ENCODE measurements at regions not wholly inside any gene's neighbourhood (a gene's known extent, or its start where the extent isn't known, plus 50 kb on each side); places are given as distances from the start of the nearest gene placed in this dataset.

DNA sequence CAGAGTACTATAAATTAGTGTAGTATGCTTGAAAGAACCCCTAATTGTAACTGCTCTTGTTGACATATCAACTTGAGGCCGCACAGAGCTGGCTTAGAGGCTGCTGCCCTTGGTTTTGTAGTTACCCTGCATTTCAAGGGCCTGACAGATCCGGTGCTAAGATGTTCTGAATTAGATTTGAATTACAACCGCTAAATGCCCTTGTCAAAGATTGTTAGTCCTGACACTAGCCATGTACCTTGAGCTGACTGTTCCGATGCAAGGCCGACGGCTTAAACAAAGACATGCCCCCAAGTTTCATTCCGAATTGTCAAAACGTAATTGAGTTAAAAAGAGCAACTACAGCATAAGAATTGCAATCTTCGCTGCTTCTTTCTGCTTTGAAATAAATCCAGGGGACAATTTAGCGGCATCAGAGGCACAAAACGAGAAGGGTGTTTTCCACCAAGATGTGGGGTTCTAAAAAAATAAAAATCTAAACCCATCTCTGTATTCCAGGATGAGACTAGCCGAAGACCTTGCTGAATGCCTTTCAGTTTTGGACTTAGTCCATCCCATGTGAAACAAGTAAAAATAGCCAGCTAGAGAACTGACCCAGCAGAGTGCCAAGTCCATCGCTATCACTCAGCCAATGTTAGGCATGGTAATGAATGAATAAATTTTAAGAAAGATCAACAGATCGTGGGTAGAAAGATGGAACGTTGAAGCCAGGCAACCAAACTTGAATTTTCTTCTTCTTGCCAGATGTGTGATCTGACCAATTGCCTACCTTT is 148.7 kb downstream of the DICER1 start:
- Histone ChIP-seq H3K36me3 (ENCODE audit: control insufficient read depth in 2 of 3, insufficient read depth in 3 of 3, low read length in 3 of 3) (no peaks in the 10 kb centered on the region), H3K27ac (ENCODE audit: low read depth in 2 of 2, low read length in 2 of 2) (no peak overlapping the region), H3K4me1 (ENCODE audit: control insufficient read depth in 2 of 3, insufficient read depth in 2 of 3, low read depth in 1 of 3, low read length in 3 of 3) (peaks cover 0 to 7% (median 2%) of the 10 kb centered on the region in 3 donors), H3K4me3 (ENCODE audit: low read length in 3 of 3) (no peak overlapping the region), H3K27me3 (ENCODE audit: control insufficient read depth, insufficient read depth, low read length) (no peaks in the 10 kb centered on the region), H3K9ac (ENCODE audit: low read length in 3 of 3) (no peak overlapping the region), H3K9me3 (ENCODE audit: control insufficient read depth in 2 of 3, insufficient read depth in 1 of 3, low read length in 3 of 3) (no peaks in the 10 kb centered on the region)
- DNase-seq, result peak in 1 of 5 donors; percentile 21
- no peak for FAIRE-seq
- TF ChIP-seq, protein P1, sequence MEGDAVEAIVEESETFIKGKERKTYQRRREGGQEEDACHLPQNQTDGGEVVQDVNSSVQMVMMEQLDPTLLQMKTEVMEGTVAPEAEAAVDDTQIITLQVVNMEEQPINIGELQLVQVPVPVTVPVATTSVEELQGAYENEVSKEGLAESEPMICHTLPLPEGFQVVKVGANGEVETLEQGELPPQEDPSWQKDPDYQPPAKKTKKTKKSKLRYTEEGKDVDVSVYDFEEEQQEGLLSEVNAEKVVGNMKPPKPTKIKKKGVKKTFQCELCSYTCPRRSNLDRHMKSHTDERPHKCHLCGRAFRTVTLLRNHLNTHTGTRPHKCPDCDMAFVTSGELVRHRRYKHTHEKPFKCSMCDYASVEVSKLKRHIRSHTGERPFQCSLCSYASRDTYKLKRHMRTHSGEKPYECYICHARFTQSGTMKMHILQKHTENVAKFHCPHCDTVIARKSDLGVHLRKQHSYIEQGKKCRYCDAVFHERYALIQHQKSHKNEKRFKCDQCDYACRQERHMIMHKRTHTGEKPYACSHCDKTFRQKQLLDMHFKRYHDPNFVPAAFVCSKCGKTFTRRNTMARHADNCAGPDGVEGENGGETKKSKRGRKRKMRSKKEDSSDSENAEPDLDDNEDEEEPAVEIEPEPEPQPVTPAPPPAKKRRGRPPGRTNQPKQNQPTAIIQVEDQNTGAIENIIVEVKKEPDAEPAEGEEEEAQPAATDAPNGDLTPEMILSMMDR (IDR thresholded peaks at IDR 0.05; ENCODE audit: borderline replicate concordance, extremely low read depth, insufficient read depth), result no peak
- intact Hi-C loops (cut with DNase I), result no loop called here

DNA sequence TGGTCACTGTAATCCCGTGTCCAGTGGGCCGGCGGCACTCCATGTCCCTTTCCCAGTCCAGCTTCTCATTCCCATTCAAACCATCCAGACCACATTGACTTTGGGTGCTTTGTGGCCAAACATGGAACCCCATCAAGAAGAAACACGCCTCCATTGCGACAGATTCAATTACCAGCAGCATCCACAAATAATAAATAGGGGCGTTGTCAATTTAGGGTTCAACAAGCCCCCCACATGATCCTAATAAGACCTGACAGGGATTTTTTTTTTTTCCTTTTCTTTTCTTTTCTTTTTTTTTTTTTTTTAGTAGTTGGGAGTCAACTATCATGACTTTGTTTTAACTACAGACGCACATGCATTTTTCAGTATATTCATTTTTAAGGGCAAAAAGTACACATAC is 149.4 kb downstream of the DICER1 start:
- H3K36me3 ChIP-seq (ENCODE audit: control insufficient read depth in 2 of 3, insufficient read depth in 3 of 3, low read length in 3 of 3), result no peaks in the 10 kb centered on the region
- TF ChIP-seq, protein P1 (IDR thresholded peaks at IDR 0.05; ENCODE audit: borderline replicate concordance, extremely low read depth, insufficient read depth), result no peak
- FAIRE-seq (no peak), DNase-seq (no peak)
- no peak overlapping the region for H3K9ac ChIP-seq (ENCODE audit: low read length in 3 of 3)
- H3K9me3 ChIP-seq (ENCODE audit: control insufficient read depth in 2 of 3, insufficient read depth in 1 of 3, low read length in 3 of 3), result no peaks in the 10 kb centered on the region
- no peak overlapping the region for H3K27ac ChIP-seq (ENCODE audit: low read depth in 2 of 2, low read length in 2 of 2)
- intact Hi-C loops (cut with DNase I), result no loop called here
- H3K4me3 ChIP-seq (ENCODE audit: low read length in 3 of 3), result no peak overlapping the region
- H3K27me3 ChIP-seq (ENCODE audit: control insufficient read depth, insufficient read depth, low read length), result no peaks in the 10 kb centered on the region
- peaks cover 0 to 7% (median 2%) of the 10 kb centered on the region in 3 donors for H3K4me1 ChIP-seq (ENCODE audit: control insufficient read depth in 2 of 3, insufficient read depth in 2 of 3, low read depth in 1 of 3, low read length in 3 of 3)

DNA sequence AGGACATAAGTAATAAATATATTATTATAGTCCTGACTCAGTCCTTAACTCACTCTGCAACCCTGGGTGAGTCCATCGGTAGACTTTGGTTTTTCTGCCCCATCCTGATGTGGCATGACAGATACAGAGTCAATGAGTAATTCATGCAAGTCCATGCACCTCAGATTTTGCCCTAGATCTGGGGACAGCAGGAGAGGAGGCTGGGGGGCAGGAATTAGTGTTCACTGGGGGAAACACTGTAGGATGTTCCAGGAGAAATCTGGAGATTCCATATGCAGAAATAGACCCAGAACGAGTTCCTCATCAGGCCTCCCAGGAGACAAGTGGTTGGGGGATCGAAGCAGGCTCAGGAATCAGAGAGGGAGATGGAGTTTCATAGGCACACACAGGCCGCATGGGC is 150.8 kb downstream of the DICER1 start:
- Histone ChIP-seq H3K27me3 (ENCODE audit: control insufficient read depth, insufficient read depth, low read length) (no peaks in the 10 kb centered on the region), H3K9me3 (ENCODE audit: control insufficient read depth in 2 of 3, insufficient read depth in 1 of 3, low read length in 3 of 3) (no peaks in the 10 kb centered on the region), H3K4me1 (ENCODE audit: control insufficient read depth in 2 of 3, insufficient read depth in 2 of 3, low read depth in 1 of 3, low read length in 3 of 3) (peaks cover 0 to 7% (median 2%) of the 10 kb centered on the region in 3 donors), H3K27ac (ENCODE audit: low read depth in 2 of 2, low read length in 2 of 2) (no peak overlapping the region), H3K36me3 (ENCODE audit: control insufficient read depth in 2 of 3, insufficient read depth in 3 of 3, low read length in 3 of 3) (no peaks in the 10 kb centered on the region), H3K4me3 (ENCODE audit: low read length in 3 of 3) (no peak overlapping the region), H3K9ac (ENCODE audit: low read length in 3 of 3) (no peak overlapping the region)
- TF ChIP-seq, protein P1 (IDR thresholded peaks at IDR 0.05; ENCODE audit: borderline replicate concordance, extremely low read depth, insufficient read depth), result no peak
- intact Hi-C loops (cut with DNase I), result no loop called here
- no peak for DNase-seq
- no peak for FAIRE-seq

All from kidney (tissue), 13 donors.